PC-3 (cell line): ENCODE measurements at regions not wholly inside any gene's neighbourhood (a gene's known extent, or its start where the extent isn't known, plus 50 kb on each side); places are given as distances from the start of the nearest gene placed in this dataset.

Experiments used
- ATAC-seq: fragments of 200-7000 bp; cut with Tn5 transposase; 2 replicates; pipeline ENCODE4 v1.9.1; 2020; ENCODE audit warnings: mild to moderate bottlenecking, moderate library complexity
- BruUV-seq: library from RNA; stranded (reverse); fragments of 400-500 nt; replicated peaks from 2 replicates; lab custom pipeline; 2021; lab: Mats Ljungman, UMichigan
- CTCF ChIA-PET: fragments of 300-600 bp; sonication (Branson Sonifier 250); formaldehyde crosslinking; loops from one replicate; lab custom pipeline; 2022; ENCODE audit warnings: antibody characterized with exemption; lab: Charles Lee
- POLR2A ChIA-PET: fragments of 300-600 bp; sonication (Branson Sonifier 250); formaldehyde crosslinking; loops from one replicate; lab custom pipeline; 2022; ENCODE audit warnings: antibody characterized with exemption; ENCODE audit not compliant: unreplicated experiment; lab: Charles Lee
- DNase-seq: peaks from one replicate; pipeline ENCODE4 v3.0.0-alpha.2; 2015
- H2AFZ ChIP-seq: fragments of 300-600 bp; sonication (generic); 2 replicates; pipeline ENCODE4 v1.6.0; 2016; ENCODE audit warnings: antibody characterized with exemption, low read length
- H3F3A ChIP-seq: fragments of 300-600 bp; sonication (generic); one replicate; pipeline ENCODE4 v1.6.0; 2017; ENCODE audit warnings: antibody characterized with exemption, low read length, control low read depth, mild to moderate bottlenecking; ENCODE audit not compliant: unreplicated experiment
- H3K27ac ChIP-seq: fragments of 300-600 bp; sonication (generic); 2 replicates; pipeline ENCODE4 v1.5.1; 2016; ENCODE audit warnings: mild to moderate bottlenecking, low read length
- H3K27me3 ChIP-seq: fragments of 300-600 bp; sonication (generic); 2 replicates; pipeline ENCODE4 v1.6.1; 2016; ENCODE audit warnings: low read length, mixed read lengths
- H3K36me3 ChIP-seq: fragments of 300-600 bp; sonication (generic); 2 replicates; pipeline ENCODE4 v1.6.1; 2016; ENCODE audit warnings: low read depth, mixed run types, low read length, mixed read lengths
- H3K4me1 ChIP-seq: fragments of 300-600 bp; sonication (generic); 2 replicates; pipeline ENCODE4 v1.5.1; 2016; ENCODE audit warnings: low read length; ENCODE audit not compliant: insufficient read depth
- H3K4me2 ChIP-seq: fragments of 300-600 bp; sonication (generic); 2 replicates; pipeline ENCODE4 v1.6.0; 2016; ENCODE audit warnings: low read length
- H3K4me3 ChIP-seq: fragments of 300-600 bp; sonication (generic); 2 replicates; pipeline ENCODE4 v1.5.1; 2016; ENCODE audit warnings: mild to moderate bottlenecking, low read length, mixed read lengths
- H3K79me2 ChIP-seq: fragments of 300-600 bp; sonication (generic); 2 replicates; pipeline ENCODE4 v1.6.1; 2017; ENCODE audit warnings: low read length, mixed read lengths
- H3K9ac ChIP-seq: fragments of 300-600 bp; sonication (generic); 2 replicates; pipeline ENCODE4 v1.6.0; 2016; ENCODE audit warnings: mild to moderate bottlenecking, low read length
- H3K9me2 ChIP-seq: fragments of 300-600 bp; sonication (generic); replicated peaks from 2 replicates; pipeline ENCODE4 v1.6.1; 2016; ENCODE audit warnings: mixed run types, low read length, mixed read lengths
- H3K9me3 ChIP-seq: fragments of 300-600 bp; sonication (generic); 2 replicates; pipeline ENCODE4 v1.6.1; 2016; ENCODE audit warnings: low read length, mixed read lengths
- H4K20me1 ChIP-seq: fragments of 300-600 bp; sonication (generic); 2 replicates; pipeline ENCODE4 v1.6.1; 2016; ENCODE audit warnings: low read length, mixed read lengths
- EZH2 ChIP-seq: fragments of 300-600 bp; sonication (generic); IDR thresholded peaks from one replicate; pipeline ENCODE4 v1.6.1; 2017; ENCODE audit warnings: antibody characterized with exemption, mild to moderate bottlenecking, low read length; ENCODE audit not compliant: unreplicated experiment
- EZH2phosphoT487 ChIP-seq: fragments of 300-600 bp; sonication (generic); IDR thresholded peaks from 2 replicates; pipeline ENCODE4 v1.6.1; 2018; ENCODE audit warnings: mild to moderate bottlenecking, antibody characterized with exemption, low read length, borderline replicate concordance
- intact Hi-C: fragments of 100-400 bp; cut with micrococcal nuclease; formaldehyde crosslinking; loops from 2 replicates; pipeline ENCODE4 v1.9.0; 2023
- TF ChIP-seq, protein P1 (sequence below): fragments of 300-600 bp; sonication (generic); conservative IDR thresholded peaks from 2 replicates; pipeline ENCODE4 v1.5.1; 2017; ENCODE audit warnings: antibody characterized with exemption, low read depth, mild to moderate bottlenecking, low read length

DNA sequence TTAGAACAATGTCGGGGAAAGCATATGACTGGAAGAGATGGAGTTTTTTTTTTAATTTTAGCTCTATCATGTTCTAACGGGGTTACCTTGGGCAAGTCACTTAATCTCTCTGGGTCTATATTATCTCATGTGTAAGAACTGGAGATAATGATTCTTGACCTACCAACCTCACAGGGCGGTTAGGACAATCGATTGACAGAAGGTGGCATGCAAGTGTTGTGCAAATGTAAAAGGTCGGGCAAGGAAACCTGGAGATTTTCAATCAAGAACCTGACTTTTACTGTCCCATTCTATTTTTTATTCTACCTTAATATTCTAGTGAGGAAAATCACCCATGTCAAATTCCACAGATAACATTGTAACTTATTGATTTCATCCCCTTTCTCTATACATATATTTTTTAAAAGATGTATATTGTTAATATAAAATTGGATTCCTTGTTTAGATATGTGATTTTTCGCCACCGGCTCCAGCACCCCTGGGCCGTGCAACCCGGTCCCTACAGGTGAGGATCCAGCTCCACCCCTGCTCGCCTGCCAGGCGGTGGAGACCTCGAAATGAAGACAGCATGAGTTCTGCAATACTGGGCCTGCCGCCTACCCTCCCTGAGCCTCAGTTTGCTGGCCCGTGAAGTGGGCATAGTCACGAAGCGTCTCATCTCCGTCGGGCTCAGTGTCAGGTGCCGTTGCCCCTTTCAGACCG is 497.6 kb upstream of the PHF14 start:
- no TSS peak for BruUV-seq

DNA sequence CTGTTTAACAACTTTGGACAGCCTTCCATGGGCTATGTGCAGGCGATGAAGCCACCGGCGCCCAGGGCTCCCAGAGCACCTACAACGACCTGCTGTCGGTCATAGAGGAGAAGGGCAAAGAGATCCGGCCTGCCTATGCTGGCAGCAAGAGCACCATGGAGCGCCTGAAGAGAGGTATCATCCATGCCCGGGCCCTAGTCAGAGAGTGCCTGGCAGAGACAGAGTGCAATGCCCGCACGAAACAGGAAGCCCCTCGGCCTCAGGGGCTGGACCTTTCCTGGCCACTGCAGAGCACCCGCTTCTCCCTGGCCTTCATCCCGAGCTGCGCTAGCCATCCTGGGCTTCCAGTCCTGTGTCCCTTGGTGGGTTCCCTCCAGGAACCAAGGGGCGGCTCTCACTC is 497.0 kb upstream of the PHF14 start:
- no peak for DNase-seq
- H3K36me3 ChIP-seq: no peaks in the 10 kb centered on the region
- no peak overlapping the region for H3K27ac ChIP-seq
- H3K4me2 ChIP-seq: no peak overlapping the region
- no peak overlapping the region for H3K4me3 ChIP-seq
- no TSS peak for BruUV-seq
- no peak overlapping the region for H3K9ac ChIP-seq
- TF ChIP-seq EZH2 (no peak), EZH2phosphoT487 (no peak)
- TF ChIP-seq, protein P1, sequence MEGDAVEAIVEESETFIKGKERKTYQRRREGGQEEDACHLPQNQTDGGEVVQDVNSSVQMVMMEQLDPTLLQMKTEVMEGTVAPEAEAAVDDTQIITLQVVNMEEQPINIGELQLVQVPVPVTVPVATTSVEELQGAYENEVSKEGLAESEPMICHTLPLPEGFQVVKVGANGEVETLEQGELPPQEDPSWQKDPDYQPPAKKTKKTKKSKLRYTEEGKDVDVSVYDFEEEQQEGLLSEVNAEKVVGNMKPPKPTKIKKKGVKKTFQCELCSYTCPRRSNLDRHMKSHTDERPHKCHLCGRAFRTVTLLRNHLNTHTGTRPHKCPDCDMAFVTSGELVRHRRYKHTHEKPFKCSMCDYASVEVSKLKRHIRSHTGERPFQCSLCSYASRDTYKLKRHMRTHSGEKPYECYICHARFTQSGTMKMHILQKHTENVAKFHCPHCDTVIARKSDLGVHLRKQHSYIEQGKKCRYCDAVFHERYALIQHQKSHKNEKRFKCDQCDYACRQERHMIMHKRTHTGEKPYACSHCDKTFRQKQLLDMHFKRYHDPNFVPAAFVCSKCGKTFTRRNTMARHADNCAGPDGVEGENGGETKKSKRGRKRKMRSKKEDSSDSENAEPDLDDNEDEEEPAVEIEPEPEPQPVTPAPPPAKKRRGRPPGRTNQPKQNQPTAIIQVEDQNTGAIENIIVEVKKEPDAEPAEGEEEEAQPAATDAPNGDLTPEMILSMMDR: no peak
- ChIA-PET POLR2A (no interaction called here), CTCF (no interaction called here)
- intact Hi-C loops: no loop called here
- ATAC-seq: no peak
- H3K79me2 ChIP-seq: no peaks in the 10 kb centered on the region
- H3K9me3 ChIP-seq: no peaks in the 10 kb centered on the region
- no peaks in the 10 kb centered on the region for H3K27me3 ChIP-seq
- H2AFZ ChIP-seq: no peak overlapping the region
- H4K20me1 ChIP-seq: no peaks in the 10 kb centered on the region
- no peaks in the 10 kb centered on the region for H3K4me1 ChIP-seq
- H3F3A ChIP-seq: no peaks in the 10 kb centered on the region
- no peaks in the 10 kb centered on the region for H3K9me2 ChIP-seq

More for the DNA sequence above, 497.6 kb upstream of the PHF14 start:
- intact Hi-C loops: no loop called here
- Histone ChIP-seq H3K27me3 (no peaks in the 10 kb centered on the region), H3K4me1 (no peaks in the 10 kb centered on the region), H3K9ac (no peak overlapping the region), H4K20me1 (no peaks in the 10 kb centered on the region), H3K4me3 (no peak overlapping the region), H3K27ac (no peak overlapping the region), H3K79me2 (no peaks in the 10 kb centered on the region), H3K9me2 (no peaks in the 10 kb centered on the region), H3K9me3 (no peaks in the 10 kb centered on the region), H3F3A (no peaks in the 10 kb centered on the region), H3K4me2 (no peak overlapping the region), H3K36me3 (no peaks in the 10 kb centered on the region), H2AFZ (no peak overlapping the region)
- ChIA-PET CTCF (no interaction called here), POLR2A (no interaction called here)
- DNase-seq (no peak), ATAC-seq (no peak)
- TF ChIP-seq EZH2phosphoT487 (no peak), EZH2 (no peak)
- TF ChIP-seq, protein P1: no peak

DNA sequence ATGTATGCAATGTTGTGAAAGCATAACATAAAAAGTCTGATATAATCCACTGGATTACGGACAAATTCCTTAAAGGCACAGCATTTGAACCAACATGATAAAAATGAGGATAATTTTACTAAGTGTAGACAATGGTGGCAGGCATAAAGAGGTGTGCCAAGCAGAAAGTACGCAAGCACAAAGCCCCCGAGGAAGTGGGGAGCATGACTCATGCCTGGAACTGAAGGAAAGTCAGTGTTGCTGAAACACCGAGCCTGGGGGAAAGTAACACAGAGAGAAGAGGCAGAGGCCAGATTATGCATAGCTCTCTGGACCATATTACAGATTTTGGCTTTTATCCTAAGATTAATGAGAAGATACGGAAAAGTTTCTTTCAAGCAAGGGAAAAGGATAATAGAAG is 490.0 kb upstream of the PHF14 start:
- Histone ChIP-seq H3K4me1 (no peaks in the 10 kb centered on the region), H3K27me3 (no peaks in the 10 kb centered on the region), H3K4me2 (no peak overlapping the region), H3K9me3 (no peaks in the 10 kb centered on the region), H3K9ac (no peak overlapping the region), H2AFZ (no peak overlapping the region), H3K36me3 (no peaks in the 10 kb centered on the region), H3F3A (no peaks in the 10 kb centered on the region), H3K4me3 (no peak overlapping the region), H3K79me2 (no peaks in the 10 kb centered on the region), H4K20me1 (no peaks in the 10 kb centered on the region), H3K9me2 (no peaks in the 10 kb centered on the region), H3K27ac (no peak overlapping the region)
- DNase-seq (peak; percentile 5), ATAC-seq (peak; percentile 51; the same call in 1 of the 2 replicates)
- TF ChIP-seq EZH2phosphoT487 (no peak), EZH2 (no peak)
- TF ChIP-seq, protein P1: no peak
- no TSS peak for BruUV-seq
- intact Hi-C loops: no loop called here
- POLR2A ChIA-PET: no interaction called here
- CTCF ChIA-PET: no interaction called here
